HEK293 (cell line): ENCODE measurements at regions not wholly inside any gene's neighbourhood (a gene's known extent, or its start where the extent isn't known, plus 50 kb on each side); places are given as distances from the start of the nearest gene placed in this dataset.
"Not testable (repeated sequence)": the region's sequence is repeated elsewhere in the genome, so short reads cannot be mapped to it uniquely, and the experiment has no call there.

Experiments used
- CTCF ChIA-PET: fragments of 350-600 bp; formaldehyde crosslinking; extraction: SDS; loops from one replicate; lab custom pipeline; 2021; ENCODE audit warnings: antibody characterized with exemption; lab: Yijun Ruan, JAX
- POLR2A ChIA-PET: fragments of 300-600 bp; formaldehyde crosslinking; extraction: SDS; loops from one replicate; lab custom pipeline; 2020; ENCODE audit warnings: antibody characterized with exemption, inconsistent platforms; lab: Yijun Ruan, JAX
- H3K27ac ChIP-seq: fragments of 200-500 bp; sonication (Bioruptor generic); 2 replicates; pipeline ENCODE4 v1.5.1; 2014; ENCODE audit warnings: low read depth, low read length, control low read depth, inconsistent platforms; ENCODE audit errors: extremely low read depth
- H3K36me3 ChIP-seq, 2 experiments: fragments of 200-500 bp in 1 of 2; sonication (Bioruptor generic) in 1 of 2; 1 replicate in 1 of 2; 2 replicates in 1 of 2; pipeline ENCODE4 v1.5.1; 2014 to 2017; ENCODE audit warnings: inconsistent platforms in 2 of 2, low read length in 2 of 2; ENCODE audit not compliant: control insufficient read depth in 2 of 2, insufficient read depth in 1 of 2
- H3K4me1 ChIP-seq: fragments of 200-500 bp; sonication (Bioruptor generic); 2 replicates; pipeline ENCODE4 v1.5.1; 2014; ENCODE audit warnings: mild to moderate bottlenecking, low read length, inconsistent platforms; ENCODE audit not compliant: control insufficient read depth, insufficient read depth
- H3K4me3 ChIP-seq: 2 replicates; pipeline ENCODE4 v1.5.1; 2011; ENCODE audit warnings: low read depth, mild to moderate bottlenecking, control low read depth, low read length, moderate library complexity
- H3K9me3 ChIP-seq: fragments of 200-500 bp; sonication (Bioruptor generic); 2 replicates; pipeline ENCODE4 v1.5.1; 2014; ENCODE audit warnings: low read depth, low read length, inconsistent platforms; ENCODE audit not compliant: control insufficient read depth, insufficient read depth
- BCL6B ChIP-seq: fragments of 450-650 bp; formaldehyde crosslinking; IDR thresholded peaks from 2 replicates; pipeline ENCODE4 v1.5.1; 2017; ENCODE audit warnings: missing biosample characterization, missing genetic modification characterization
- PRDM10 ChIP-seq: fragments of 450-650 bp; formaldehyde crosslinking; IDR thresholded peaks from 2 replicates; pipeline ENCODE4 v1.5.1; 2016; ENCODE audit warnings: missing biosample characterization, missing genetic modification characterization
- RBAK ChIP-seq: fragments of 450-650 bp; formaldehyde crosslinking; IDR thresholded peaks from 2 replicates; pipeline ENCODE4 v1.5.1; 2016; ENCODE audit warnings: missing biosample characterization, missing genetic modification characterization
- SETDB1 ChIP-seq: IDR thresholded peaks from one replicate; pipeline ENCODE4 v1.6.1; 2017; ENCODE audit warnings: mild to moderate bottlenecking, low read length, moderate library complexity, mixed read lengths; ENCODE audit not compliant: insufficient read length
- ZBTB17 ChIP-seq: fragments of 450-650 bp; formaldehyde crosslinking; IDR thresholded peaks from 2 replicates; pipeline ENCODE4 v1.5.1; 2016; ENCODE audit warnings: missing biosample characterization, missing genetic modification characterization
- ZBTB21 ChIP-seq: fragments of 450-650 bp; formaldehyde crosslinking; IDR thresholded peaks from 2 replicates; pipeline ENCODE4 v1.5.1; 2017; ENCODE audit warnings: missing biosample characterization, missing genetic modification characterization
- ZIC2 ChIP-seq: fragments of 450-650 bp; formaldehyde crosslinking; IDR thresholded peaks from 2 replicates; pipeline ENCODE4 v1.5.1; 2016; ENCODE audit warnings: missing biosample characterization, missing genetic modification characterization
- ZNF16 ChIP-seq: fragments of 450-650 bp; formaldehyde crosslinking; IDR thresholded peaks from 2 replicates; pipeline ENCODE4 v1.5.1; 2016; ENCODE audit warnings: low read depth, missing biosample characterization, missing genetic modification characterization
- ZNF266 ChIP-seq: fragments of 450-650 bp; formaldehyde crosslinking; IDR thresholded peaks from 2 replicates; pipeline ENCODE4 v1.5.1; 2016; ENCODE audit warnings: missing biosample characterization, missing genetic modification characterization, low read depth
- ZNF274 ChIP-seq, 2 experiments: fragments of 200-500 bp in 1 of 2; fragments of 450-650 bp in 1 of 2; sonication (Bioruptor generic) in 1 of 2; formaldehyde crosslinking in 1 of 2; IDR thresholded peaks; 2 replicates each; pipeline versions ENCODE4 v1.5.1 to v1.6.1; 2014 to 2016; ENCODE audit warnings: borderline replicate concordance in 1 of 2, inconsistent platforms in 1 of 2, low read length in 1 of 2, missing biosample characterization in 1 of 2, missing genetic modification characterization in 1 of 2
- ZNF404 ChIP-seq: fragments of 450-650 bp; formaldehyde crosslinking; IDR thresholded peaks from 2 replicates; pipeline ENCODE4 v1.5.1; 2017; ENCODE audit warnings: missing biosample characterization, missing genetic modification characterization
- ZNF544 ChIP-seq: fragments of 450-650 bp; formaldehyde crosslinking; IDR thresholded peaks from 2 replicates; pipeline ENCODE4 v1.5.0; 2017; ENCODE audit warnings: missing biosample characterization, missing genetic modification characterization
- ZNF843 ChIP-seq: fragments of 450-650 bp; formaldehyde crosslinking; IDR thresholded peaks from 2 replicates; pipeline ENCODE4 v1.5.1; 2016; ENCODE audit warnings: missing biosample characterization, missing genetic modification characterization

- Histone ChIP-seq H3K36me3 (no peaks in the 10 kb centered on the region), H3K4me3 (no peak overlapping the region), H3K9me3 (no peaks in the 10 kb centered on the region), H3K27ac (no peak overlapping the region), H3K4me1 (no peaks in the 10 kb centered on the region)
- CTCF ChIA-PET: interaction anchor here (1.2 kb wide), 1 partner anchor 118 kb away, joined by 4 read pairs; no protein-coding TSS in a partner anchor
- POLR2A ChIA-PET: no interaction called here
- TF ChIP-seq SETDB1 (peak; percentile 95), ZNF266 (tag by site-specific recombination) (no peak), BCL6B (no peak), ZBTB17 (tag by site-specific recombination) (no peak), ZNF843 (tag by site-specific recombination) (no peak), ZIC2 (tag by site-specific recombination) (no peak)
These were observed 338.9 kb downstream of the PTTG2 start for GRCh38 chr4:38298868-38299713.

- ChIA-PET POLR2A (no interaction called here), CTCF (no interaction called here)
- H3K4me3 ChIP-seq: no peak overlapping the region
- no peaks in the 10 kb centered on the region for H3K4me1 ChIP-seq
- H3K27ac ChIP-seq: no peak overlapping the region
- TF ChIP-seq ZNF544 (no peak), SETDB1 (peak; percentile 32)
- H3K9me3 ChIP-seq: no peaks in the 10 kb centered on the region
- H3K36me3 ChIP-seq: no peaks in the 10 kb centered on the region
These were observed 342.7 kb downstream of the PTTG2 start for GRCh38 chr4:38302910-38303309.

GRCh38 chr4:38304460-38304859, 344.3 kb downstream of the PTTG2 start:
- H3K27ac ChIP-seq, CTCF ChIA-PET, H3K36me3 ChIP-seq, POLR2A ChIA-PET, H3K9me3 ChIP-seq, H3K4me1 ChIP-seq, H3K4me3 ChIP-seq: not testable (repeated sequence)

GRCh38 chr4:38306482-38307071, 346.4 kb downstream of the PTTG2 start:
- Histone ChIP-seq H3K27ac (no peak overlapping the region), H3K4me1 (no peaks in the 10 kb centered on the region), H3K9me3 (no peaks in the 10 kb centered on the region), H3K36me3 (no peaks in the 10 kb centered on the region), H3K4me3 (no peak overlapping the region)
- ChIA-PET POLR2A (no interaction called here), CTCF (interaction anchor here (0.6 kb wide), 1 partner anchor 13 kb away, joined by 3 read pairs; no protein-coding TSS in a partner anchor)
- TF ChIP-seq RBAK (no peak), PRDM10 (tag by site-specific recombination) (no peak), ZNF16 (tag by site-specific recombination) (no peak), ZNF404 (tag by site-specific recombination) (no peak), ZNF274 (IDR thresholded peaks at IDR 0.05; ENCODE audit: low read length) (no peak), ZNF274 (tag by site-specific recombination; IDR thresholded peaks at IDR 0.05; ENCODE audit: borderline replicate concordance) (no peak), ZBTB21 (tag by site-specific recombination) (no peak)
